GM18870 (cell line): ENCODE measurements at regions not wholly inside any gene's neighbourhood (a gene's known extent, or its start where the extent isn't known, plus 50 kb on each side); places are given as distances from the start of the nearest gene placed in this dataset.
"Not testable (repeated sequence)": the region's sequence is repeated elsewhere in the genome, so short reads cannot be mapped to it uniquely, and the experiment has no call there.

Experiments
- ATAC-seq: cut with Tn5 transposase; IDR thresholded peaks from one replicate; pipeline ENCODE4 v1.9.1; 2021; ENCODE audit warnings: moderate library complexity; ENCODE audit not compliant: unreplicated experiment

DNA sequence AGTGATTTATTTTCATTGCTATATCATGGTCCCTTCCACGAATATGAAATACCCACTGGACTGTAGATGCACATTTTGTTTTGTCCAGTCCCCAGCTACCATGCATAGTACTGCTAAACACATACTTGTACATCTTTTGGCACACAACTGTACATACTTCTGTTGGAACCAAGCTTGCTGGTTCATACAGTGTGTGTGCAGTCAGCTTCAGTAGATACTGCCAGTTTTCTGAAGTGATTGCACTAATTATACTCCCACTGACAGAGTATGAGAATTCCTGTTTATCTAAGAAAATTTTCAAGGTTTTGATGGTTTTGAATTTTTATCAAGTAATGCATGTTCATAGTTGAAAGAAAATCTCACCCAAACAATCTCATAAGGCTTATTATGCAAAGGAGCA, 100.7 kb upstream of the LMCD1 start:
- no peak for ATAC-seq

DNA sequence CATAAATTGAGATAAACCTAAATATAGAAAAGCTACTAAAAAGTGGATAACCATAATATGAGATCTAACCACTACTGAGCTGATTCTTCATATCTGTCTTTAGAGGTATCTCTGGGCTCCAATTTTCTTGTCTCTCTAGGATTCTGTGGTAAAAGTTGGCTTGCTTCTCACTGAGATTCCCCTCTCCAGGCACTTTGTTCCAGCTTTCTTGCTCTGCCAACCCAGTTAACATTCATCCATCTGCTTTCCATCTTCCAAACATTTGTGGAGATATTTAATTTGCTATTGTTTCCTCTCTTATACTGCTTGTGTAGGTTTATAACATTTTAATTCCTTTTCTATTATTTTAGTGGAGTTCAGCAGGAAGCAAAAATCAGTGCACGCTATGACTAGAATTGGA, 97.6 kb upstream of the LMCD1 start:
- no peak for ATAC-seq

DNA sequence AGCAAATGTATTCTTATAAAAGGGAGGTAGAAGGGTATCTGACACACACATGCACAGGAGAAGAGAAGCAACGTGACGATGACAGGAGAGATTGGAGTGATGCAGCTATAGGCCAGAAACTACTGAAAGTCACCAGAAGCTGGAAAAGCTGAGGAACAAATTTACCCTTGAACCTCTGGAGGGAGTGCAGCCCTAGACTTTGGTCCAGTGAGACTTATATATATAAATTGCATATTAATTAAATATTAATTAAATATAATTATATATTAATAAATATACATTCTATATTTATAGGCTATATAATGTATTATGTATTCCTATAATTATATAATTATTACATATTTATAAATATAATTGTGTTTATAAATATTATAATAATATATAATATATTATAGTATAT, 96.5 kb upstream of the LMCD1 start:
- no peak for ATAC-seq

DNA sequence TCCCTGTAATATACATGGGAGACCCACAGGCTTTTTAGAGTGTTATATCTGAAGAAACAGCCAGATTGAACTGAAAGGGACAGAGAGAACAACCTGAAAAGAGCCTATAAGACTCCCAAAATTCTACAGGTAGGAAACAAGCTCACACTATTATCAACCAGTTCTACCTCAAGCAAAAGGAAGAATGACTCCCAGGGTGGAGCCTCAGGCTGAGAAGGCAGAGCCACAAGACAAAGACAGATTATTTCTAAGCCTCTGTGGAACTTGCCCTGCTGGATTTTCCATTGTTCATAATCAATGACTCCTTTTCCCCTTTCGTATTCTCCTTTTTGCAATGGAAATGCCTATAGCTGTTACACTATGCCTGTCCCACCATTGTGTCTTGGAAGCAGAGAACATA, 95.1 kb upstream of the LMCD1 start:
- ATAC-seq, result no peak

DNA sequence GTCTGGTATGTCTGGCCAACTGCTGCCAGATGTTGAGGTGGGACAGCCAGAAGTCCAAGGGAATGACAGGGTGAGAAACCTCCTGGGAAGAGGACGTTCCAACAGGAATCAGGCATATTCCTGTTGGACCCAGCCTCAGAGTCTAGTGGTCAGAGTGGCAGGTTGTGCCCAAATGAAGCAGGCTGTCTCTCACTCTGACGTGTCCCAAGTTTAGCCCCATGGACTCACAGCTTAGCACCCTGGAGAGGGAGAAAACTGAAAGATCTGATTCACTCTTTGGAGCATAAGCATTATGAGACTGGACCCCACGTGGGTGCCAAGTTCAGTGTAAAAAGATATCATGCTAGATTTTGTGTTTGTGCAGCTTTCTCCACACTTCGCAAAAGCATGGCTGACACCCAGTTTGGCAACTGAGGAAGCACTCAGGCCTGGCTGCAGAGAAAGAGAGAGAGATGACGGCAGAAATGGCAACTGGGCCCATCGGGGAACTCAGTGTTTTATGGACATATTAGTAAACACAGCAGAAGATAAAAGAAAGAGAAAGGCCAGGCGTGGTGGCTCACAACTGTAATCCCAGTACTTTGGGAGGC, 88.2 kb upstream of the LMCD1 start:
- no peak for ATAC-seq

DNA sequence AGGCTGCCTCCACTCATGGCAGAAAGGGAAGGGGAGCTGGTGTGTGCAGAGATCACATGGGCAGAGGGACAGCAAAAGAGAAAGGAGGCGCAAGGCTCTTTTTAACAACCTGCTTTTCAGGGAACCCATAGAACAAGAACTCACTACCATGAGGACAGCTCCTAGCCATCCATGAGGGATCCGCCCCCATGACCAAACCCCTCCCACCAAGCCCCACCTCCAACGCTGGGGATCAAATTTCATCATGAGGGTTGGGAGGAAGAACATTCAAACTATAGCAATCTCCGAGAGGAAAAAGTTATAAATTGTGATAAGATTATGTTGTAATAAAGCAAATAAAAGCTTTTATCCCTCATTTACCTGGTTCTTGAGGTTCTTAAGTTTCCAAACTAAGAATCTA, 84.7 kb upstream of the LMCD1 start:
- no peak for ATAC-seq

DNA sequence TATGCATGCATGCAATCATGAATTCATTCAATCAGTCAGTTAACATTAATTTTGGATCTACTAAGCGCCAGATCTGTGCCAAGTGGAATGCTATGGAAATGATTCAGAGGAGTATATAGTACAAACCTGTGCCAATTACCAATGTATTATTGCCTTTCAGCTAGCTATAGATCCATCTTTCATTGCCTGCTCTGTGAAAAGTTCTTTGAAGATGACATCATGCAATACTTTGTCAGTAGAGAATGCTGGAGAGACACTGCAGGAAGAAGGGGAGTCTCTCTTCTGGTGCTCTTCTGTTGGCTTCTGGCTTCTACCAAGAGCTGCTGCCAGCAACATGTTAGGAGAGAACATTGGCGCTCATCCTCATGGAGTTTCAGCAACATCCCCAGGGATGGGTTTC, 81.0 kb upstream of the LMCD1 start:
- ATAC-seq, result no peak

DNA sequence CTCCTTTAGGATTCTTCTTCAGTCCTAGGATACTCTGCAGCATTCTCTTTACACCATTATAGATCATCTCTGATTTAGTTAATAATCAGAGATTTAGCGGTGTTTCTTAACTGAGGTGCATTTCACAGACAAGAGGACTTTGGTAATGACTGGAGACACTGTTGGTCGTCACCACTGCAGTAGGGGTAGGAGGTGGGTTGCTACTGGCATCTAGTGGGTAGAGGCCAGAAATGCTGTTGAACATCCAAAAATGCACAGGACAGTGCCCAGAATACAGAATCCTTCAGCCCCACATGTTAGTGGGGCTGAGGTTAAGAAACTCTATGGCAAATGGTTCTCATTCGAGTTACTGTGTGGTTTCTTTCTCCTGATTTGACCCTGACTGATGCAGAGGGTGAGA, 80.4 kb upstream of the LMCD1 start:
- ATAC-seq, result no peak

DNA sequence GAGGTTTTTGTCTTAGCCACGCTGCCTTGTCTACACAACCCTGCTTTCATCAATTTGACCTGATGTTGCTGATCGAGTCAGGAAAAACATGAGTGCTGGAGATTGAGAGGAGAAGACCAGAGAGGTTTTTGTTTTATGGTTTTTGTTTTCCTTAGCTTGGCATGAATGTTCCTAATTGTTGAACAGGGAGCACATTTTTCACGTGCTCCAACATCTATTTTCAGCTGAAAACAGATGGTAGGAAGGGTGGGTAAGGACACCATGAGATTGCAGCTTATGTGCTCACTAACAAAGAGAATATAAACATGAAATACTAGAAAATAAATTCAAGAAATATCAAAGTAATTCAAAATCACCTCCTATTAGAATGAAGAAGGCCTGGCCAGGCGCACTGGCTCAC, 79.9 kb upstream of the LMCD1 start:
- no peak for ATAC-seq

DNA sequence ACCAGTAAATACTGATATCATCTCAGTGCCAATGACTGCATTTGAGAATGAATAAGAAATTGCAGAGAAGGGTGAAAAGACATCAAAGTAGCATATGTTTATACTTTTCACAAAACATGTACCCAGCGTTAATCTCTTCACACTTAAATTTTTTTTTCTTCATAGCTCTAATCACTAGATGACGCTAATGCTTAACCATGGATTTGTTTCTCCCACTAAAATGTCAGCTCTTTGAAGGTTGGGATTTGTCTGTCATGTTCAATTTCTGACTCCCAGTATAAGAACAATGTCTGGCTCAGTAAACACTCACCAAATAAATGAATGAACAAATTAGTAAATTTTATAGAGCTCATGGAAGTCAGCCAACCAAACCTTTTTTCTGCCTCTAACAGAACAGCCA, 78.3 kb upstream of the LMCD1 start:
- ATAC-seq, result no peak

DNA sequence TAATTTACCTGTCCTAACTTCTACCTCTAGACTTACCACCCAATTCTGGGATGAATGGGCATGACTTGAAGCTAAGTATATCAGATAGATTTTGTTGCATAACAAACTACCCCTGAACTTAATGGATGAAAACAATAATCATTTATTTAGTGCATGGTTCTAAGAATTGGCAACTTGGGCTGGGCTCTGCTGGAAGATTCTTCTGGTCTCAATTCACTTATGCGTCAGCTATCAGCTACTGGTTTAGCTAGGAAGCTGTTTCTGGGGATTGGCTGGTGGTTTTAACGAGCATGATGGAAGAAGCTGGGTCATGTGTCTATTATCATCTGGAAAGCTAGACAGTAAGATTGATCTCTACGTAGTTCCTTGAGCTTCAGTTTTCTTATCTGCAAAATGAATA, 77.3 kb upstream of the LMCD1 start:
- no peak for ATAC-seq

DNA sequence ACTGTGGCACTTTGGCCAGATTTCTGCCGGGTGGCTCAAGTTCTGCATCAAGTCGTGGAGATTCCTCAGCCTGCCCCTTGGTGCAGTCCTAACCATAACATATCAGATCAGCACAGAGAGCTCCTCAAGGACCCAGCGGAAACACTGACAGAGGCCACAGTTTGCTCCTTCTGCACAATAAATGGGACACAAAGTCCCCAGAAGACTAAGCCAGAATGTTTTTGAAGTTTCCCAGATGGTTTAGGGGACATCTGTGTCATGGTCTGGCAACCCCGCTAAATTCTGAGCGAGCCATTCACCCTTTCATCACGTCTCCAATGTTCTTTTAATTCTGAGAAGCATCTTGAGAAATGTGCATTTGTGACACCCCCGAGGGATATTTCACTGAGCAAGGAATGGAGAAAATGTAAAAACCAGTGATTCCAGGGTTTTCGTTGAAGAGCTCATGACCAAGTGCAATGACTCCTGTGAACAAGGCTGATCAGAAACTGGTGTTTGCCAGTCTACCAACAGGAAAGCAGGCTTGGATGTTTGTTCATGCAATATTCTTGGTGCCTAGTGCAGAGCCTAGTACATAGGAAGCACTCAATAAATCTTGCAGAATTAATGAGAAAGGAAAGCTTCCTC, 64.8 kb upstream of the LMCD1 start:
- ATAC-seq, result no peak

DNA sequence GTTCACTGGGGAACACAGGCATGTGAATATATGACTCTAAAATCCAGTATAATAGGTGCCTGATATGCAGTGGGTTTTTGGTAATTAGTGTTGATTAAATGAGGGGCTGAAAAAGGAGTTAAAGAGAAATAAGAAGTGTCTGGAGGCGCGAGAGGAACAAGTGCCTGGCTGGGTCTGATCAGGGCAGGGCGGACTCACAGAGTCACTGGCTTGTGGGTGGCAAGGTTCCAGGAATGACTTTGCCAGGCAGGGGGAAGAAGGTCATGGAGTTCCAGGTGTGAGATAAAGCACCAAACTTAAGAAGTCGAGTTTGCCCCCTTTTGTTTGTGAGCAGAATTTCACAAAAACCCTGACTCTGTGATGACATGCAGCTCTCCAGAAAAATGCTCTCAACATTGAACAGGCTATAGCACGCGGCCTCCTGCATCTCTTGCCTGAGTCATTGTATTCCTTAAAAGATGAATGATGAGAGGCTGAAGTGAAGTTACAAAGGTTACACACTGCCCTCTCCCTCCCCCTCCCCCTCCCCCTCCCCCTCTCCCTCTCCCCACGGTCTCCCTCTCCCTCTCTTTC, 63.0 kb upstream of the LMCD1 start:
- no peak for ATAC-seq

DNA sequence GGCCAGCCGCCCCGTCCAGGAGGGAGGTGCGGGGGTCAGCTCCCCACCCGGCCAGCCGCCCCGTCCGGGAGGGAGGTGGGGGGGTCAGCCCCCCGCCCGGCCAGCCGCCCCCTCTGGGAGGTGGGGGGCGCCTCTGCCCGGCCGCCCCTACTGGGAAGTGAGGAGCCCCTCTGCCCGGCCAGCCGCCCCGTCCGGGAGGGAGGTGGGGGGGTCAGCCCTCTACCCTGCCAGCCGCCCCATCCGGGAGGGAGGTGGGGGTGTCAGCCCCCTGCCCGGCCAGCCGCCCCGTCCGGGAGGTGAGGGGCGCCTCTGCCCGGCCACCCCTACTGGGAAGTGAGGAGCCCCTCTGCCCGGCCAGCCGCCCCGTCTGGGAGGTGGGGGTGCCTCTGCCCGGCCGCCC, 61.5 kb upstream of the LMCD1 start:
- ATAC-seq, result not testable (repeated sequence)

DNA sequence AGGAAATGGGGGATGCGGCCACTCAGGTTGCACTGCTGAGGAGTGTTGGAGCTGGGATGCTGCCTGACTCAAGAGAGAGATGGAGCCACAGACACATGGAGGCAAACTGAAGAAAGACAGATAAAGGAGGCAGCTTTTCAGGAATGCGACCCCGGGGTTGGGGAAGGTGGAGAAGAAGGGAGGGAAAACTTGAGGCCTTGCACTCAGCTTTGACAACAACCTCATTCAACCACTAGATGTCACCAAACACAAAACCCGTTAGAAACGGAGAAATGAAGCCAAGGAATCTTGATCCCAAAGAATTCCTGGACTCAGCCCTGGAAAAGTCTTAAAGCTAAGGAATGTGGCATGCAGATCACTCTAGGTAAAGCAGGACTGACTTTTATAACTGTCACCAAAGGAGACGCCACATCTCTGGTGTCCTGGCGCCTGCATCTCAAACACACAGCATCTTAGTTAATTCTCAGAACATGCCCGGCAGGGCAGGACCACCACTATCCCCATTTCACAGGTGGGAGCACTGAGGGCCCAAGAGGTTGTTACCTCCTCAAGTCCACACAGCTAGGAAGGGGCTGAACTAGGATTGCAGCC, 59.6 kb upstream of the LMCD1 start:
- no peak for ATAC-seq

DNA sequence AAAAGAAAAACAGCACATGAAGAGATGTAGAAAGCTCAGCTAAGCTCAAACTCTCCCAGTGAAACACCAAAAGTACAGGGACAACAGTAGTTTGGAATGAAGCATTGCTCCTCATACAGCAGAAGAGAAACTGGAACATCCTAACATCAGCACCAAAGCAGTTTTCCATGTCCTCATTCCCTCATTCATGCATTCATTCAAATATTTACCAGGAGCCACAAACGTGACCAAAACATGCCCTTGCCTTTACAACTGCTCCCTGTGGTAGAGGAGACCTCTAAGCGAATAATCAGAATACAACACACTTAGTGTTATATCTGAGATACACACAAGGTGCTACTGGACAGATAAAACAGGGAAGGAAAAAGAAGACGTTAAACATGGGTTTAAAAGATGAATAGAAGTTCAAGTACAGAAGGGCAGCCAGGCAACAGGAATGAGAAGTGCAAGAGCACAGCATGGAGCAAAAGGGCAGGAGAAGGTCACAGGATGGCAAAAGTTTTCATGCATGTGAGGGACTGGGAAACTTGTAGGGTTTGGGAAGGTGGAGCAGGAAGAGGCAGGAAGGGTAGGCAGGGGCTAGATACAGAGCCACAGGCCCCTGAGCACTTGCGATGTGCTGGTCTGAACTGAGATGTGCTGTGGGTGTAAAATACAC, 58.5 kb upstream of the LMCD1 start:
- ATAC-seq, result no peak

DNA sequence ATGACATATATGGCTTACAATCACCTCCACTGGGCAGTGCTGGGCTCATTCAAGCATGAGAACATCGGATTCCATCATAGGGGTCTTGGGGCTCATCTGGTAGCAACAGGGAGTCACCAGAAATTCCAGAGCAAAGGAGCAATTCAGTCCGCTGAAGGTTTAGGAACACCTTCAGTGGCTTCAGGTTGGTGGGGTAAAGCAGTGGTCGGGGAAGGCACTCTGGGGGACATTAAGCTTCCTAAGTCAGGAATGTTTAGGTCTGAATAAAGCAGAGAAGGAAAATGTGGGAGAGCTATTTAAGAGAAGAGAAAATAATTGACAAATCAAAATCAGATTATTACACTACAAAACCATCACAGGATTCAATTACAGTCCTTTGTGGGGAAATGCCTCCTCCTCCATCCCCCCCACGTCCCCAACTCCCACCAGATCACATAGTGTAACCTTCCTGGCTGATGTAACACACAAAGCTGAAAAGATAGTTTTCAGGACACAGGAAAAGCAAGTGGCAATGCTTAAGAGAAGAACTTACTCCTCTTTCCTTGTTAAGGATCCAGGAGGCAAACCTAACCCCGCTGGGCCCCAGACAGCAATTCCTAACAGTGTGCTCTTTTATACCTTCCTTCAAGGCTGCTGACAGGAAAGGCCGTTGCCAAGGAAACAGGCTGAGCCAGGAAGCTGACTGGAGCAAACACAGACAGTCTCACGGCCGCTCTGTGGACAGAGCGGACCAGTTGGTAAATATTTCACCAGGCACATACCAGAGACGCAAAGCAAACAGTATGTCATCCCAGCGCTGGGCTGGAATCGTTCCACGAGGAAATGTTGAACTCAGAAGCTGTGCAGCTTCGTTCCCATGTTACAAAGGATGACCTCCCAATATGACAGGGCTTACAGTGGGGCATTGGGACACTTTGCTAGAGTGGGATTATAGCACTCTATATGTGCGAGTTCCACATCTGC, 57.5 kb upstream of the LMCD1 start:
- no peak for ATAC-seq

DNA sequence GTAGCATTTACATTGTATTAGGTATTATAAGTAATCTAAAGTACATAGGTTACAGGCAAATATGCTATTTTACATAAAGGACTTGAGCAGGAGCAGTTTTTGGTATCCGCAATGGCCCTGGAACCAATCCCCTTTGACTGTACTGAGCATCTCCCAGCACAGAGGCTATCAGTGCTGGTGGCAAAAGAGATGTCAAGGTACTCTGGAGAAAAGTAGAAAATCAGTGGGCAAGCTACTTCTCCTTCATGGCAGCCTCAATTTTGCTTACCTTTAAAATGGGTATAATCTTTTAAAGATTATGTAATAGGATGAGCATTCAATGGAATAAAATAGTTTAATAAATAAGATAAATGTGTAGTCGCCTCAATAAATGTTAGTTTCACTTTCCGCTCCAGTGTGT, 56.7 kb upstream of the LMCD1 start:
- ATAC-seq, result no peak

DNA sequence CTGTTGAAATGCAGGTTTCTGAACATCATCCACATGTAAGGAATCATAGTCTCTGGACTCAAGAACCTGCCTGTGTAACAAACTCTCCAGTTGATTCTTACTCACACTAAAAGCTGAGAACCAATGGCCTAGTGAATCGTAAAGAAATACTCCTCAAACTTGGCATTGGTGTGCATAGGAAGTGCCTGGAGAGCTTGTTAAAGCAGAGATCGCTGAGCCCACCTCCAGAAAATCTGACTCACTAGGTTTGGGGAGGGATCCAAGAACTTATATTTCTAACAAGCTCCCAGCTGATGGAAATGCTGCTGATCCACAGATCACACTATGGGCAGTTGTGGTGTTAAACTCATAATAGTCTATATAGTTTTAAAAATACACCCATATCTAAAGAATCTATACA, 55.8 kb upstream of the LMCD1 start:
- no peak for ATAC-seq

DNA sequence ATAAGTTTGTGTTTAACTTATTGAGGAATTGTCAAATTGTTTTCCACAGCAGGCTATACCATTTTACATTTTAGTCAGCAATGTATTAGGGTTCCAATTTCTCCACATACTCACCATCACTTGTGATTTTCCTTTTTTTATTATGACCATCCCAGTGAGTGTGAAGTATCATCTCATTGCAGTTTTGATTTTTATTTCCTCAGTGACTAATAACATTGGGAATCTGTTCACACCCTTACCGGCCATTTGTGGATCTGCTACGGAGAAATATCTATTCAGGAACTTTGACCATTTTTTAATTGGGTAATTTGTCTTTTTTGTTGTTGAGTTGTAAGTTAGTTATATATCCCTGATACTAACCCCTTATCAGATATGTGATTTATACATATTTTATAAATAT, 54.8 kb upstream of the LMCD1 start:
- no peak for ATAC-seq

DNA sequence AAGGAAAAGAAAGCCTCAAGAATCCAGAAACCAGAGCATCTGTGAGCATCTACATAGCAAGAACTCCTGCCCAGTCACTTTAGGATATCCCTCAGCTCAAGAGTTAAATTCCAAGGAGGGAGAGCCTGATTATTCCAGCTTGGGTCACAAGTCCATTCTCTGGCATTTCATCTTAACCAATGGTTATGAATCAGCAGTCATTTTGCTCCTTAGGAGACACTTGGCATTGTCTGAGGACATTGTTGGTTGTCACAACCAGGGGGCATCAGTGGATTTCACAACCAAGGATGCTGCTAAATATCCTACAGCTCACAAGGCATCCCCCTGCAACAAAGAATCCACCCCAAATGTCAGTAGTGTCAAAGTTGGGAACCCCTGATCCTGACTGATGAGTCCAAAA, 51.0 kb upstream of the LMCD1 start:
- no peak for ATAC-seq
